ENCODE measurements at regions not wholly inside any gene's neighbourhood (a gene's known extent, or its start where the extent isn't known, plus 50 kb on each side); places are given as distances from the start of the nearest gene placed in this dataset.

- Histone ChIP-seq H3K27ac (ENCODE audit: low read length) (no peak overlapping the region), H3K9me3 (ENCODE audit: insufficient read depth, low read depth, low read length) (no peaks in the 10 kb centered on the region), H3K4me3 (ENCODE audit: low read length) (no peak overlapping the region), H3K4me1 (ENCODE audit: insufficient read depth, low read length) (peaks cover 9% of the 10 kb centered on the region; the same call in 1 of the 2 replicates), H3K27me3 (ENCODE audit: insufficient read depth, low read length) (no peaks in the 10 kb centered on the region), H3K36me3 (ENCODE audit: insufficient read depth, low read depth, low read length) (no peaks in the 10 kb centered on the region), H3K9ac (ENCODE audit: low read depth, low read length) (no peak overlapping the region)
Observed at GRCh38 chr11:106281455-106282173, 204.2 kb downstream of the AASDHPPT start.

- H3K4me1 ChIP-seq (ENCODE audit: insufficient read depth, low read length), result no peaks in the 10 kb centered on the region
- no peak overlapping the region for H3K27ac ChIP-seq (ENCODE audit: low read length)
- H3K9ac ChIP-seq (ENCODE audit: low read depth, low read length), result no peak overlapping the region
- H3K27me3 ChIP-seq (ENCODE audit: insufficient read depth, low read length), result no peaks in the 10 kb centered on the region
- no peak overlapping the region for H3K4me3 ChIP-seq (ENCODE audit: low read length)
- H3K9me3 ChIP-seq (ENCODE audit: insufficient read depth, low read depth, low read length), result no peaks in the 10 kb centered on the region
- no peaks in the 10 kb centered on the region for H3K36me3 ChIP-seq (ENCODE audit: insufficient read depth, low read depth, low read length)
Observed at GRCh38 chr11:106286881-106287504, 209.5 kb downstream of the AASDHPPT start.

- H3K9ac ChIP-seq (ENCODE audit: low read depth, low read length), result no peak overlapping the region
- H3K36me3 ChIP-seq (ENCODE audit: insufficient read depth, low read depth, low read length), result no peaks in the 10 kb centered on the region
- H3K4me1 ChIP-seq (ENCODE audit: insufficient read depth, low read length), result no peaks in the 10 kb centered on the region
- H3K27ac ChIP-seq (ENCODE audit: low read length), result no peak overlapping the region
- H3K9me3 ChIP-seq (ENCODE audit: insufficient read depth, low read depth, low read length), result no peaks in the 10 kb centered on the region
- no peaks in the 10 kb centered on the region for H3K27me3 ChIP-seq (ENCODE audit: insufficient read depth, low read length)
- no peak overlapping the region for H3K4me3 ChIP-seq (ENCODE audit: low read length)
Observed at GRCh38 chr11:106288057-106288456, 210.6 kb downstream of the AASDHPPT start.

- Histone ChIP-seq H3K27ac (ENCODE audit: low read length) (no peak overlapping the region), H3K9me3 (ENCODE audit: insufficient read depth, low read depth, low read length) (no peaks in the 10 kb centered on the region)
Observed at GRCh38 chr11:106288822-106289387, 211.4 kb downstream of the AASDHPPT start.

GRCh38 chr11:106292526-106292925 is 215.1 kb downstream of the AASDHPPT start:
- no peak overlapping the region for H3K9ac ChIP-seq (ENCODE audit: low read depth, low read length)
- no peak overlapping the region for H3K27ac ChIP-seq (ENCODE audit: low read length)
- no peak overlapping the region for H3K4me3 ChIP-seq (ENCODE audit: low read length)
- no peaks in the 10 kb centered on the region for H3K4me1 ChIP-seq (ENCODE audit: insufficient read depth, low read length)
- H3K9me3 ChIP-seq (ENCODE audit: insufficient read depth, low read depth, low read length), result no peaks in the 10 kb centered on the region
- no peaks in the 10 kb centered on the region for H3K36me3 ChIP-seq (ENCODE audit: insufficient read depth, low read depth, low read length)
- no peaks in the 10 kb centered on the region for H3K27me3 ChIP-seq (ENCODE audit: insufficient read depth, low read length)

More at GRCh38 chr11:106288822-106289387, 211.4 kb downstream of the AASDHPPT start:
- Histone ChIP-seq H3K27me3 (ENCODE audit: insufficient read depth, low read length) (no peaks in the 10 kb centered on the region), H3K4me1 (ENCODE audit: insufficient read depth, low read length) (no peaks in the 10 kb centered on the region), H3K9ac (ENCODE audit: low read depth, low read length) (no peak overlapping the region), H3K4me3 (ENCODE audit: low read length) (no peak overlapping the region), H3K36me3 (ENCODE audit: insufficient read depth, low read depth, low read length) (no peaks in the 10 kb centered on the region)

GRCh38 chr11:106295974-106296373 is 218.5 kb downstream of the AASDHPPT start:
- H3K9me3 ChIP-seq (ENCODE audit: insufficient read depth, low read depth, low read length), result peaks cover 5% of the 10 kb centered on the region; the same call in 1 of the 2 replicates
- H3K4me3 ChIP-seq (ENCODE audit: low read length), result no peak overlapping the region
- H3K4me1 ChIP-seq (ENCODE audit: insufficient read depth, low read length), result no peaks in the 10 kb centered on the region
- no peaks in the 10 kb centered on the region for H3K27me3 ChIP-seq (ENCODE audit: insufficient read depth, low read length)
- no peaks in the 10 kb centered on the region for H3K36me3 ChIP-seq (ENCODE audit: insufficient read depth, low read depth, low read length)
- no peak overlapping the region for H3K27ac ChIP-seq (ENCODE audit: low read length)
- H3K9ac ChIP-seq (ENCODE audit: low read depth, low read length), result no peak overlapping the region

GRCh38 chr11:106302416-106302815 is 225.0 kb downstream of the AASDHPPT start:
- H3K4me3 ChIP-seq (ENCODE audit: low read length), result no peak overlapping the region
- no peaks in the 10 kb centered on the region for H3K27me3 ChIP-seq (ENCODE audit: insufficient read depth, low read length)
- no peak overlapping the region for H3K9ac ChIP-seq (ENCODE audit: low read depth, low read length)
- peaks cover 34% of the 10 kb centered on the region for H3K9me3 ChIP-seq (ENCODE audit: insufficient read depth, low read depth, low read length)
- H3K36me3 ChIP-seq (ENCODE audit: insufficient read depth, low read depth, low read length), result no peaks in the 10 kb centered on the region
- no peaks in the 10 kb centered on the region for H3K4me1 ChIP-seq (ENCODE audit: insufficient read depth, low read length)
- H3K27ac ChIP-seq (ENCODE audit: low read length), result no peak overlapping the region

- H3K27me3 ChIP-seq (ENCODE audit: insufficient read depth, low read length), result no peaks in the 10 kb centered on the region
- H3K27ac ChIP-seq (ENCODE audit: low read length), result no peak overlapping the region
- H3K36me3 ChIP-seq (ENCODE audit: insufficient read depth, low read depth, low read length), result no peaks in the 10 kb centered on the region
- H3K4me1 ChIP-seq (ENCODE audit: insufficient read depth, low read length), result no peaks in the 10 kb centered on the region
- H3K9me3 ChIP-seq (ENCODE audit: insufficient read depth, low read depth, low read length), result peaks cover 34% of the 10 kb centered on the region
- no peak overlapping the region for H3K4me3 ChIP-seq (ENCODE audit: low read length)
- no peak overlapping the region for H3K9ac ChIP-seq (ENCODE audit: low read depth, low read length)
Observed at GRCh38 chr11:106304274-106304673, 226.8 kb downstream of the AASDHPPT start.

- no peak overlapping the region for H3K4me3 ChIP-seq (ENCODE audit: low read length)
- no peak overlapping the region for H3K9ac ChIP-seq (ENCODE audit: low read depth, low read length)
- no peaks in the 10 kb centered on the region for H3K36me3 ChIP-seq (ENCODE audit: insufficient read depth, low read depth, low read length)
- H3K27ac ChIP-seq (ENCODE audit: low read length), result no peak overlapping the region
- peaks cover 34% of the 10 kb centered on the region for H3K9me3 ChIP-seq (ENCODE audit: insufficient read depth, low read depth, low read length)
- no peaks in the 10 kb centered on the region for H3K4me1 ChIP-seq (ENCODE audit: insufficient read depth, low read length)
- H3K27me3 ChIP-seq (ENCODE audit: insufficient read depth, low read length), result no peaks in the 10 kb centered on the region
Observed at GRCh38 chr11:106305458-106305857, 228.0 kb downstream of the AASDHPPT start.

GRCh38 chr11:106306942-106307341 is 229.5 kb downstream of the AASDHPPT start:
- H3K36me3 ChIP-seq (ENCODE audit: insufficient read depth, low read depth, low read length), result no peaks in the 10 kb centered on the region
- H3K4me3 ChIP-seq (ENCODE audit: low read length), result no peak overlapping the region
- no peaks in the 10 kb centered on the region for H3K4me1 ChIP-seq (ENCODE audit: insufficient read depth, low read length)
- H3K9me3 ChIP-seq (ENCODE audit: insufficient read depth, low read depth, low read length), result peaks cover 19% of the 10 kb centered on the region
- no peak overlapping the region for H3K27ac ChIP-seq (ENCODE audit: low read length)
- no peak overlapping the region for H3K9ac ChIP-seq (ENCODE audit: low read depth, low read length)
- H3K27me3 ChIP-seq (ENCODE audit: insufficient read depth, low read length), result no peaks in the 10 kb centered on the region

- Histone ChIP-seq H3K4me1 (ENCODE audit: insufficient read depth, low read length) (no peaks in the 10 kb centered on the region), H3K9me3 (ENCODE audit: insufficient read depth, low read depth, low read length) (no peaks in the 10 kb centered on the region), H3K9ac (ENCODE audit: low read depth, low read length) (no peak overlapping the region), H3K4me3 (ENCODE audit: low read length) (no peak overlapping the region), H3K36me3 (ENCODE audit: insufficient read depth, low read depth, low read length) (no peaks in the 10 kb centered on the region), H3K27ac (ENCODE audit: low read length) (no peak overlapping the region), H3K27me3 (ENCODE audit: insufficient read depth, low read length) (no peaks in the 10 kb centered on the region)
Observed at GRCh38 chr11:106309070-106309684, 231.7 kb downstream of the AASDHPPT start.

Measured in iPS-20b (cell line).